ENCODE measurements at regions not wholly inside any gene's neighbourhood (a gene's known extent, or its start where the extent isn't known, plus 50 kb on each side); places are given as distances from the start of the nearest gene placed in this dataset.

- no peak overlapping the region for H2BK120ac ChIP-seq (ENCODE audit: low read depth, low read length)
Measured at GRCh38 chr13:109419896-109420295, 366.5 kb downstream of the IRS2 start.

More at GRCh38 chr13:109419896-109420295, 366.5 kb downstream of the IRS2 start:
- intact Hi-C loops (cut with micrococcal nuclease): no loop called here
- no peak overlapping the region for H3K4me2 ChIP-seq (ENCODE audit: low read depth, low read length)
- H3K18ac ChIP-seq (ENCODE audit: low read depth, low read length): no peak overlapping the region
- no peak overlapping the region for H2BK5ac ChIP-seq (ENCODE audit: low read depth, low read length, poor library complexity, severe bottlenecking)
- no peak overlapping the region for H2AK9ac ChIP-seq (replicated peaks; ENCODE audit: low read depth, low read length, poor library complexity)
- H3K23ac ChIP-seq (ENCODE audit: low read depth, low read length): no peak overlapping the region
- H2BK20ac ChIP-seq (ENCODE audit: low read depth, low read length): no peak overlapping the region
- 0 out of 2 replicates have a peak, but pooled peaks cover 2% of the 10 kb centered on the region for H3K9me3 ChIP-seq (ENCODE audit: control insufficient read depth, insufficient read depth, low read length)
- no peaks in the 10 kb centered on the region for H3K79me1 ChIP-seq (ENCODE audit: low read depth in 1 of 2, low read length in 2 of 2)
- DNase-seq (no peak), ATAC-seq (ENCODE audit: low read depth) (no peak)
- TF ChIP-seq RFX5 (IDR thresholded peaks at IDR 0.05; ENCODE audit: low read depth, low read length): no peak
- no peak for TF ChIP-seq NFE2L2 (IDR thresholded peaks at IDR 0.05; ENCODE audit: low read depth, low read length)
- TF ChIP-seq FOS (IDR thresholded peaks at IDR 0.05; ENCODE audit: low read depth, low read length): no peak
- TF ChIP-seq ELK1 (IDR thresholded peaks at IDR 0.05; ENCODE audit: borderline replicate concordance, low read depth, low read length): no peak
- TF ChIP-seq BHLHE40 (IDR thresholded peaks at IDR 0.05; ENCODE audit: low read depth, low read length): no peak
- TF ChIP-seq POLR2A (IDR thresholded peaks at IDR 0.05; ENCODE audit: low read depth, low read length): no peak
- no peak for TF ChIP-seq CEBPB (IDR thresholded peaks at IDR 0.05; ENCODE audit: low read depth, low read length)
- no peak for TF ChIP-seq CHD1 (IDR thresholded peaks at IDR 0.05; ENCODE audit: low read depth, low read length)
- no peak for TF ChIP-seq USF2 (IDR thresholded peaks at IDR 0.05; ENCODE audit: low read depth, low read length)
- TF ChIP-seq CTCF (conservative IDR thresholded peaks at IDR 0.05; ENCODE audit: low read depth, low read length): no peak
- TF ChIP-seq SMC3 (IDR thresholded peaks at IDR 0.05; ENCODE audit: low read depth, low read length): no peak
- no peak for TF ChIP-seq MAFK (IDR thresholded peaks at IDR 0.05; ENCODE audit: low read depth, low read length)
- TF ChIP-seq RAD21 (IDR thresholded peaks at IDR 0.05; ENCODE audit: low read length): no peak
- TF ChIP-seq MXI1 (IDR thresholded peaks at IDR 0.05; ENCODE audit: borderline replicate concordance, low read depth, low read length): no peak
- TF ChIP-seq RCOR1 (IDR thresholded peaks at IDR 0.05; ENCODE audit: insufficient replicate concordance, low read length): no peak
- no TSS peak for BruUV-seq (replicated peaks)
- peaks cover 2% of the 10 kb centered on the region for H3K27me3 ChIP-seq (ENCODE audit: control insufficient read depth, insufficient read depth, low read length)
- no peaks in the 10 kb centered on the region for H3K4me1 ChIP-seq (ENCODE audit: control insufficient read depth, insufficient read depth, low read length)
- in situ Hi-C loops (cut with MboI; ENCODE audit: low sequenced_read_pairs): no loop called here
- H3K27ac ChIP-seq (ENCODE audit: insufficient read depth, low read length): no peak overlapping the region
- H3K36me3 ChIP-seq (ENCODE audit: control insufficient read depth, insufficient read depth, low read length): no peaks in the 10 kb centered on the region
- H3K4ac ChIP-seq (ENCODE audit: low read depth, low read length): no peak overlapping the region
- H2AFZ ChIP-seq (replicated peaks; ENCODE audit: low read length, poor library complexity): no peak overlapping the region
- H3K9me1 ChIP-seq (ENCODE audit: insufficient read depth, low read length): no peaks in the 10 kb centered on the region
- no peak overlapping the region for H4K91ac ChIP-seq (ENCODE audit: insufficient read depth, low read depth, low read length)
- no peaks in the 10 kb centered on the region for H4K20me1 ChIP-seq (ENCODE audit: insufficient read depth, low read length)
- H3K56ac ChIP-seq (ENCODE audit: extremely low read depth, insufficient read depth, low read length): no peak overlapping the region
- ChIA-PET POLR2A (ENCODE audit: unreplicated experiment) (no interaction called here), CTCF (no interaction called here)
- no peak overlapping the region for H4K8ac ChIP-seq (ENCODE audit: low read depth in 2 of 2, low read length in 2 of 2)
- H2BK15ac ChIP-seq (ENCODE audit: low read depth, low read length): no peak overlapping the region
- no peak overlapping the region for H3K4me3 ChIP-seq (ENCODE audit: insufficient read depth, low read depth, low read length)
- H3K14ac ChIP-seq (replicated peaks; ENCODE audit: low read depth, low read length): no peak overlapping the region
- H4K5ac ChIP-seq (ENCODE audit: low read depth, low read length): no peak overlapping the region
- WGBS, 2 experiments (ENCODE audit: extremely low coverage in 2 of 2, insufficient read length in 1 of 2): no CpG with 5 or more reads among the region's 4 CpGs
- dilution Hi-C loops (cut with HindIII; ENCODE audit: low sequenced_read_pairs, unreplicated experiment): no loop called here
- H3K9ac ChIP-seq (ENCODE audit: low read depth, low read length): no peak overlapping the region
- H2AK5ac ChIP-seq (ENCODE audit: low read depth, low read length): no peak overlapping the region

Data from IMR-90 (cell line).